ENCODE measurements at regions not wholly inside any gene's neighbourhood (a gene's known extent, or its start where the extent isn't known, plus 50 kb on each side); places are given as distances from the start of the nearest gene placed in this dataset.
"Not testable (repeated sequence)": the region's sequence is repeated elsewhere in the genome, so short reads cannot be mapped to it uniquely, and the experiment has no call there.

DNA sequence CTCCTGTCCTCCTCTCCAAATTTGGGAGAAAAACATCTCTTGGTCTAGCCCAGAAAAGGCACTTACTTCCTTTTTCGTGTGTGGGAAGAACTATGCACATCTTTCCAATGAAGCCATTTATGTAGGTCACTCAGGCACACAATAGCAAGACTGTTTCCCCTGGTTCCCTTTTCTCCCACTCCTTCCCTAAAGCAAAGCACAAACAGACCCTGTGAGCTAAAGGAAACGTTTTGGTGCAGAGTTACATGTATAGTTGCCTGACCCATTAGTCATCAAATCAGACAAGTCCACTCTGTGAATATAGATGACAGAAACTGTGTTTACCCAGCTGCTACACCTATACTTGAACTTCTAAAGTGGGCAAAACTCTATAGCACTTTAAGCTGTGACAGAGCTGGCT, 474.6 kb downstream of the COL12A1 start:
- no peak for TF ChIP-seq POLR2A (IDR thresholded peaks at IDR 0.05; ENCODE audit: low read length)
- TF ChIP-seq GATA1 (IDR thresholded peaks at IDR 0.05; ENCODE audit: low read depth, low read length) = no peak
- no peak for DNase-seq

DNA sequence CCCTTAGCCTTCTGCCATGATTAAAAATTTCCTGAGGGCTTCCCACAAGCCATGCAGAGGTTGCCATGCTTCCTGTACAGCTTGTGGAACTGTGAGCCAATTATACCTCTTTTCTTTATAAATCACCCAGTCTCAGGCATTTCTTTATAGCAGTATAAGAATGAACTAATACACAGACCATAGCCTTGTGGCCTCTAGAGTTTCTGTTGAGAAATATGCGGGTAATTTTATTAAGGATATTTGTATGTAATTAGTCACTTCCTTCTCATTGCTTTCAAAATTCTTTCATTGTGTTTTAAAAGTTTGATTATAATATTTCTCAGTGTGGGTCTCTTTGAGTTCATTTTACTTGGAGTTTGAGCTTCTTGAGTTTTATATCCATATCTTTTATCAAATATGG, 484.9 kb downstream of the COL12A1 start:
- no peak for DNase-seq
- TF ChIP-seq GATA1 (IDR thresholded peaks at IDR 0.05; ENCODE audit: low read depth, low read length) (no peak), POLR2A (IDR thresholded peaks at IDR 0.05; ENCODE audit: low read length) (no peak)

DNA sequence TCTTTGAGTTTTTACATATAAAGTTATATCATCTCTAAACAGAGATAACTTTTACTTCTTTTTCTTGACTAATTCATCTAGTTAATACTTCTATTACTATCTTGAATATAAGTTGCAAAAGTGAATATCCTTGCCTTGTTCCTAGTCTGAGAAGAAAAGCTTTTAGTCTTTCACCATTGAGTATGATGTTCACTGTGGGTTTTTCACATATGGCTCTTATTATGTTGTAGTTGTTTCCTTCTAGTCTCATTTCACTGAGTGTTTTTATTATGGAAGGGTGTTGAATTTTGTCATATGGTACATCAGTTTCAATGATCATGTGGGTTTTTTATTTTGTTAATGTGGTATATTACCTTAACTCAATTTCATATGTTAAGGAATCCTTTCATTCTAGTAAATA, 488.3 kb downstream of the COL12A1 start:
- DNase-seq = no peak
- TF ChIP-seq GATA1 (IDR thresholded peaks at IDR 0.05; ENCODE audit: low read depth, low read length) (no peak), POLR2A (IDR thresholded peaks at IDR 0.05; ENCODE audit: low read length) (no peak)

DNA sequence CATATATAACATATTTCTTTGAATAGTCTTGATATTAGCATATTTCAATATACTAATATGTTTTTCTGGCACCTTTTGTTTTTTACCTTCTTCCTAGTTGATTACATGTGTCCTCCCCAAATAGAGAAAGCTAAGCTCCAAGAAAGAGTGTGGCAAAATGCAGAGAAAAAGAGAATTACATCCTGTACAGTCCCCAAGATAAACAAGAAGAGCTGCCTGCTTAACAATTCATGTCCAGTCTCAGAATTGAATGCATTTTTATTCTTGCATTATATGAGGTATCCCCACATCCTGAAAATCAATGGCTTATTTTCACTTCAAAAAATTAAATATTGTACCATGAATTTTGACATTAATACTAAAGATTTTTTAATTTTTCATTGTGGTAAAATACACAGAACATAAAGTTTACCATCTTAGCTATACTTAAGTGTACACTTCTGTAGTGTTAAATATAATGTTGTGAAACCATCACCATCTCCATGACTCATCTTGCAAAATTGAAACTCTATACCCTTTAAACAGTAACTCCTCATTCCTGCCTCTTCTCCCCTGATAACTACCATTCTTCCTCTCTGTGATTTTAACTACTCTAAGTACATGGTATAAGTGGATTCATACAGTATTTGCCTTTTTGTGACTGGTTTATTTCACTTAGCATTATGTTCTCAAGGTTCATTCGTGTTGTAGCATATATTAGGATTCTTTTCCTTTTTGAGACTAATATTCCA, 490.3 kb downstream of the COL12A1 start:
- DNase-seq = no peak

DNA sequence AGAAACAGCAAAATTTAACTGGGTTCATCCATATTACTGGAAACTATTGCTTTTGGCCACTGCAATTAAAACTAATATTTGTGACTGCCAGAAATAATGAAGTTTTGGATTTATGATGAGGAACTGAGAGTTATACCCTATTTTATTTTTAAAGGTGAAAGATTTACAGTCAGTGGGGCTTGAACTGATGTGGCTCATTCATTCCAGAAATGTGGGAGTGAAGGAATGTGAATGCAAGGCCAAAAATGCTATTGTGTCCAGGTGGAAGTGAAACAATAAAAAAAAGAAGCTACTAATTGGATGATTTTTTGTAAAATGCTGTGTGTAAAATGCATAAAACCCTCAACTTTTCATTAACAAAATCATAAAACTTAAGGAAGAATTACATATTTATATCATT, 491.9 kb downstream of the COL12A1 start:
- TF ChIP-seq GATA1 (IDR thresholded peaks at IDR 0.05; ENCODE audit: low read depth, low read length) (no peak), POLR2A (IDR thresholded peaks at IDR 0.05; ENCODE audit: low read length) (no peak)
- no peak for DNase-seq

More for the DNA sequence above, 490.3 kb downstream of the COL12A1 start:
- TF ChIP-seq POLR2A (IDR thresholded peaks at IDR 0.05; ENCODE audit: low read length) (no peak), GATA1 (IDR thresholded peaks at IDR 0.05; ENCODE audit: low read depth, low read length) (no peak)

DNA sequence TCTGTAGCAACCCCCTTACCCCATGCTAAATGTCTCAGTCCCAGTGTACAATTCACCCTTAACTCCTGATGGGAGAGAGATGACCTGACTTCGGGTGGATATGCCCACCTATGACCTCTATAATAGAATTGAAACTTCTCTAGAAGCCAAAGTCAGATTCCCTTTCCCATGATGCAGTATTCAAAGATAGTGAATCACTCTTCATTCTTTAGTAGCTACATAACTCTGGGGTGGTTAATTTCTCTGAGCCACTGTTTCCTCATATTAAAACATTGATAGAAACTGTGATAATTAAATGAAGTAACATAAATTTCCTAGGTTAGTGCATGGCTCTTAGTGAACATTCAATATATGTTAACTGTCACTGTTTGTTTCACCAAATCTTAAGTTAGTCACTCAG, 500.4 kb downstream of the COL12A1 start:
- DNase-seq = no peak
- TF ChIP-seq POLR2A (IDR thresholded peaks at IDR 0.05; ENCODE audit: low read length) (no peak), GATA1 (IDR thresholded peaks at IDR 0.05; ENCODE audit: low read depth, low read length) (no peak)

DNA sequence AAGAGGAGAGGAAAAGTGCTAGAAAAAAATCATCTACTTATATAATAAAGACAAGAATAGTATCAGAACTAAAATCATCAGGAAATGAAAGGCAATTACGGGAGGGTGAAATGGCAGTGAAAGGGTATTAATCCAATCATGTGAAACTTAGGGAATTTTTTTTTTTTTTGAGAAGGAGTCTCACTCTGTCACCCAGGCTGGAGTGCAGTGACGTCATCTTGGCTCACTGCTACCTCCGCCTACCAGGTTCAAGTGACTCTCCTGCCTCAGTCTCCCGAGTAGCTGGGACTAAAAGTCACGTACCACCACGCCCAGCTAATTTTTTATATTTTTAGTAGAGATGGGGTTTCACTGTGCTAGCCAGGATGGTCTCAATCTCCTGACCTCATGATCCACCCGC, 501.3 kb downstream of the COL12A1 start:
- not testable (repeated sequence) for DNase-seq

DNA sequence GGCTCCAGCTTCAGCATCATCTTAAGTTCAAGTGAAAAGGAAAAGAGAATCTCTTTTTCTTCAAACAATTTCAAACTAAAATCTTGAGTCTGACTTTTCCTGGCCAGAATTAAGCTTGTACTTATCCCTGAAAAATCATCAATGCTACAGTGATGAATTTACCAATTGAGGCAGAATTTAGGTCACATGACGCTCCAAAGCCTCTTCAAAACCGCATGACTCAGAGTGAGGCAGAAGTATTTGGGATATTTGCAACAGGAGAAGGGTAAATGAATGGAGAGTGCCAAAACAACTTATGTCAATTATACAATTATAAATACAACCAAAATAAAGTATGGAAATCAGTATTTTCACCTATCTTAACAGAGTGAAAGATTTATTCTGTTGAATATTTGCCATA, 515.5 kb downstream of the COL12A1 start:
- TF ChIP-seq POLR2A (IDR thresholded peaks at IDR 0.05; ENCODE audit: low read length) (no peak), GATA1 (IDR thresholded peaks at IDR 0.05; ENCODE audit: low read depth, low read length) (no peak)
- DNase-seq = no peak

DNA sequence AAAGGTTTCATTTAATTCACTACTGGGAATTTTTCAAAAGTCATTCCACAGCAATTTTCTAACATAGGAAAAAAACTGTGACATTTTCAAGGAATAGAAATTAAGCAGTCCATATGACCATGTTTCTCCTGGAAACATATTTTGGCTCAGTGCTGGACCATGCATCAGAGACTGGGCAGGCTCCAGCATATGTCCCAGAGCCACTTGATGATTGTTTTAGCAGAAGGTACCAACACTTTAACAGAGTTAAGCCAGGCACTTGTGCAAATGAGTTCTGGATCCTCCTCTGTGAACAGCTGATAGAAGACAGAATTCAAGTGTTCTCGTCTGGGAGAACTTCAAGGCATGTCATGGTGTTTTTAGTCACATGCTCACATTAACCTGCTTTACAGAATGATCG, 516.3 kb downstream of the COL12A1 start:
- DNase-seq = no peak
- TF ChIP-seq GATA1 (IDR thresholded peaks at IDR 0.05; ENCODE audit: low read depth, low read length) = no peak
- no peak for TF ChIP-seq POLR2A (IDR thresholded peaks at IDR 0.05; ENCODE audit: low read length)

DNA sequence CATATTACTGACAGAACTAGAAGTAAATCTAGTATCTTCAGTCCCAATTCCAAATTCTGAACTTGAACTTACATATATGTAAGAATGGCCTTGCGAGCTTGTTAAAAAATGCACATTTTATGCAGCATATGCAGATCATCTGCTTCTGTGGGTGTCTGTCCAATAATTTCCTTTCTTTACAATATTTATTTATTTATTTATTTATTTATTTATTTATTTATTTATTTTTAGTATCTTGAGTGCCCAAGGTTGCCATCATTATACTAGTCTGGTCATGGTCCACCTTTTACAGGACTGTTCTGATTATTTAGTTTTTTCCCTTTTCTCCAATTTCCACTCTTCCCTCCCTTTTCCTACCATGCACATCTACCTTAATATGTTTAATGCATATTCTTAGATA, 528.4 kb downstream of the COL12A1 start:
- DNase-seq = no peak
- no peak for TF ChIP-seq POLR2A (IDR thresholded peaks at IDR 0.05; ENCODE audit: low read length)
- TF ChIP-seq GATA1 (IDR thresholded peaks at IDR 0.05; ENCODE audit: low read depth, low read length) = no peak

DNA sequence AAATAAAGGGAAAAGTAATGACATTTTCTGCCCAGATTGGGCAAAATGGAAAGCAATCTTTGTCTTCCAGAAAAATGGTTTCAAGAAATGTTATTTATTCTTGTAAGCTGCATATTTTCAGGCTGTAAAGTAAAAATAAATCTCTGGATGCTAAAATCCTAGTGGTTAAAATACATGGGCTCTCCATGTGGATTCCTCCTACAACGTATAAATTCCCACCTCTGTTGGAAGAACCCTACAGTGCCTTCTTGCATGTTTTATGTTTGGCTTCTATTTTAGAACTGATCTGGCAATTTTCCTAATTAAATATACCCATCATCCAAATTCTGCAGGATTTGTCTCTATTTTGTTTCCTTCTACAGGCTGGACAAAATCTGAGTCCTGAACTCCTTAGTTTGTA, 528.9 kb downstream of the COL12A1 start:
- TF ChIP-seq POLR2A (IDR thresholded peaks at IDR 0.05; ENCODE audit: low read length) (no peak), GATA1 (IDR thresholded peaks at IDR 0.05; ENCODE audit: low read depth, low read length) (no peak)
- no peak for DNase-seq

DNA sequence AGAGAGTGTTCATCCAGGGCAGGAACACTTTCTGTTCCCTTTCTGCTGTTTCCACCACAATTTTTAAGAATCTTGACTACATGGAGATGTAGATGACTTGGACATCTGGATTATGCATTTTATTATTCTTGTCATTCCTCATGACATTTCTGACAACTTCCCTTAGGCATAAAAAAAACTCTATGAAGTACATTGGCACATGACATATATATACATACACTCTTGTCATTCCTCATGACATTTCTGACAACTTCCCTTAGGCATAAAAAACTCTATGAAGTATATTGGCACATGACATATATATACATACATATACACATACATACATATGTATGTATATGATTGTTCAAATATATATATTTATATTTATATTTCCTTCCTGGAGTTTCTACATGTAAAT, 531.5 kb downstream of the COL12A1 start:
- TF ChIP-seq POLR2A (IDR thresholded peaks at IDR 0.05; ENCODE audit: low read length) (no peak), GATA1 (IDR thresholded peaks at IDR 0.05; ENCODE audit: low read depth, low read length) (no peak)
- no peak for DNase-seq

DNA sequence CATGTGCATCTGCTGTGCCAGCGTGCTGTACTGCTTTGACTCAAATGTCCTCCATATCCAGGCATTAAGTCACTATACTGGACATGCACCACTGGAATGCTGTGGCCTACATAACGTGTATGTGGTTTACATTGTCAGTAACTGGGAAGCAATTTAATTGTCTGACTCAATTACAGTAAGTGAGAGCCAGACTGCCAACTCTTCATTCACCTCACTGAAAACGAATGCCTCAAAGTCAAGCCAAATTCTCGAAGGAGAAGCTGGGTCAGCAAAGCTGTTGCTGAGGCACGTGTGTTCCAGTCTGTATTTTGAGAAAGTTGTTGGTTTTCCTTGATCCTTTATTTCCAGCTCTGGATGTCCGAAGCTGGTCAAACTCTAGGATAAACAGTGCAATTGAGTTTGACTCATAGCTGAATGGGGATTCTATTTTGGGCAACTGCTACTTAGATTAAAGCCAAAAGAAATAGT, 534.3 kb downstream of the COL12A1 start:
- TF ChIP-seq GATA1 (IDR thresholded peaks at IDR 0.05; ENCODE audit: low read depth, low read length) (no peak), POLR2A (IDR thresholded peaks at IDR 0.05; ENCODE audit: low read length) (no peak)
- DNase-seq = no peak

DNA sequence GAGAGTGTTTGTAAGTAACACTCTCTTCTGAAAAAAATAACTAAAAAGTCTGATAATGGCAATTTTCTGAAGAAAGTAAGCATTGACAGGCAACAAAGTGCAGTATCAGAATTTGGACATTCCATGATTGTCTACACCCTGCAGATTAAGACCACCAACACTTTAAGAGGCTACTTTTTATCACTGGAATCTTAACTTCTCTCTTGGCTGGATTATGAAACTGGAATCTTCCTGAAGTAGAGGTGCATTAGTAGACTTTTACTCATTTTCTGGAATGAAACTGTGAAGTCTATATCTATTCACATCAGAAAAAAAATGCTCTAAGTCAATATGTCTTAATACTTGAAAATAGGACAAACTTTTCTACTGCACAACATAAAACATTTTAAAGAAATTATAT, 547.5 kb downstream of the COL12A1 start:
- DNase-seq = no peak
- no peak for TF ChIP-seq GATA1 (IDR thresholded peaks at IDR 0.05; ENCODE audit: low read depth, low read length)
- TF ChIP-seq POLR2A (IDR thresholded peaks at IDR 0.05; ENCODE audit: low read length) = no peak

DNA sequence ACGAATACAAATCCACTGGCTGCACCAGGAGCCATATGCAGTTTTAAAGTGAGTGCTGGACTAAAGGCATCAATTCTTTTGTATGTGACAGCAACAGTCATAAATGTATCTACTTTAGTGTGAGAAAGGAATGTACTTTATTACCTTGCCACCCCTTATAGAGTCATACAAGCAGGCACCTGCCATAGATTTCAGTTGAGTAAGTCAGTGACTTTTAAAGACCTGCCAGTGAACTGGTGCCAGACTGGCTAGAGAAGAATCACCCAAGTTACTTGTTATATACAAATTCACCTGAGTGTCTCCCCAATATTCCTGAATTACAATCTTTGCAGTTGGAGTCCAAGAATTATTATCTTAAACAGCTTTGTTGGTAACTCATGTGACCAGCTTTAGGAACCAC, 547.9 kb downstream of the COL12A1 start:
- TF ChIP-seq GATA1 (IDR thresholded peaks at IDR 0.05; ENCODE audit: low read depth, low read length) (no peak), POLR2A (IDR thresholded peaks at IDR 0.05; ENCODE audit: low read length) (no peak)
- DNase-seq = no peak

DNA sequence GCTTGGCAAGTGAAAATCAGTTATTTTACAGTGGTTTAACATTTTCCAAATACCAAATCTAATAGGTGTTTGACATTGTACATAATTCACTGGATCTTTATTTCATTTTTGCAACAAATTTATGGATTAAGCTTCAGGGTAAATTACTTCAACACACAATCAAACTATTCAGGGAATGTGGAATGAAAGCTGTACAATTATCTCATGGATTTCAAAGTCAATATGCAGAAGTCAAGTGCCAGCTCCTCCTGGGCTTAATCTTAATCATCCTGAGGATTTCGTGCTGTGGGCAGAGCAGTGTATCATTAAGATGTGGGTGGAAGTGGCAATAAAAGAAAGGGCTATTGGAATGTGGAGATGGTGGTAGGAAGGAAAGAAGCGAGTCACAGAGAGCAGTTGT, 548.8 kb downstream of the COL12A1 start:
- no peak for TF ChIP-seq GATA1 (IDR thresholded peaks at IDR 0.05; ENCODE audit: low read depth, low read length)
- no peak for TF ChIP-seq POLR2A (IDR thresholded peaks at IDR 0.05; ENCODE audit: low read length)
- DNase-seq = no peak

Measured in erythroblast (primary cell).